Activated T-helper 2 cell treated with anti-CD3 and anti-CD28 coated beads, Interferon-gamma antibody, Interleukin-2, Interleukin-4, amounts not matched to agents 10 μg/mL and 5 μg/mL and 100 μg/mL, durations not matched to agents 14 hours and 24 hours and 36 hours (primary cell): ENCODE measurements at regions not wholly inside any gene's neighbourhood (a gene's known extent, or its start where the extent isn't known, plus 50 kb on each side); places are given as distances from the start of the nearest gene placed in this dataset.

Experiments
- DNase-seq: peaks from one replicate; pipeline ENCODE4 v3.0.0; 2021; ENCODE audit warnings: low spot score
- H3K27ac Mint-ChIP-seq: one replicate; pipeline ENCODE4 v1.8.0; 2021; ENCODE audit warnings: mixed read lengths
- H3K27me3 Mint-ChIP-seq: one replicate; pipeline ENCODE4 v1.8.0; 2021; ENCODE audit warnings: low read depth, mixed read lengths
- H3K36me3 Mint-ChIP-seq: one replicate; pipeline ENCODE4 v1.8.0; 2021; ENCODE audit warnings: low read depth, mixed read lengths
- H3K4me1 Mint-ChIP-seq: one replicate; pipeline ENCODE4 v1.8.0; 2021; ENCODE audit warnings: low read depth, mixed read lengths
- H3K4me3 Mint-ChIP-seq: one replicate; pipeline ENCODE4 v1.8.0; 2021; ENCODE audit warnings: low read depth, mild to moderate bottlenecking, moderate library complexity, mixed read lengths
- H3K9me3 Mint-ChIP-seq: one replicate; pipeline ENCODE4 v1.8.0; 2021; ENCODE audit warnings: mixed read lengths
- intact Hi-C: fragments of 100-400 bp; cut with micrococcal nuclease; formaldehyde crosslinking; loops from one replicate; pipeline ENCODE4 v1.15.1; 2023

DNA sequence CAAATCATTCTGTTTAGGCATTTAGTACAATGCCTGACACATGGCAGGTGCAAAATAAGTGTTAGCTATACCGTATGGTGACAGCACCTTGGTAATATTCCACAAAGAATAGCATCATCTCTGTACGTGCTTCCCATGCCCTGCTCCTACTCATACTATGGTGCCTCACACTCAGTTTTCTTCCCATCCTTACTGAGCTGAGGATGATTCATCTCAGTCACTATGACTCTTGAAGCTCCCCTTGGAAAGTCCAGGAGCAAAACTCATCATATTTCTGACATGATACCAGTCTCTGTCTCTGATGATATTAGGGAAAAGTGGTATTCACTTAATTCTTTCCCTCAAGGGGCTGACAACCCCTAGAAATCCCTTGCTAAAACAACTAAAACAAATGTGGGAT lies 423.3 kb downstream of the EFNA5 start:
- no peak for DNase-seq
- no peak overlapping the region for H3K4me3 Mint-ChIP-seq
- no peaks in the 10 kb centered on the region for H3K9me3 Mint-ChIP-seq
- H3K27ac Mint-ChIP-seq, result no peak overlapping the region
- no peaks in the 10 kb centered on the region for H3K4me1 Mint-ChIP-seq
- intact Hi-C loops, result no loop called here
- H3K27me3 Mint-ChIP-seq, result peaks cover 5% of the 10 kb centered on the region
- no peaks in the 10 kb centered on the region for H3K36me3 Mint-ChIP-seq

DNA sequence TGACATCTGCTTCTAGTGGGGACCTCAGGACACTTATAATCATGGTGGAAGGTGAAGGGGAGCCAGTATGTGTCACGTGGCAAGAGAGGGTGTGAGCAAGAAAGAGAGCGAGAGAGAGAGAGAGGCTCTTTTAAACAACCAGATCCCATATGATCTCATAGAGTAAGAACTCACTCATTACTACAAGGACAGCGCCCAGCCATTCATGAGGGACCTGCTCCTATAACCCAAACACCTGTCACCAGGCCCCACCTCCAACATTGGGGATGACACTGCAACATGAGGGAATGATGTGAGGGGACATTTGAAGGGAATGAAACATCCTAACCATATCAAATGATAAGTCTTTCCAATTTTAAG lies 427.5 kb downstream of the EFNA5 start:
- no peak for DNase-seq
- Mint-ChIP-seq H3K9me3 (no peaks in the 10 kb centered on the region), H3K4me1 (no peaks in the 10 kb centered on the region), H3K27ac (no peak overlapping the region), H3K27me3 (no peaks in the 10 kb centered on the region), H3K36me3 (no peaks in the 10 kb centered on the region), H3K4me3 (no peak overlapping the region)
- intact Hi-C loops, result no loop called here

DNA sequence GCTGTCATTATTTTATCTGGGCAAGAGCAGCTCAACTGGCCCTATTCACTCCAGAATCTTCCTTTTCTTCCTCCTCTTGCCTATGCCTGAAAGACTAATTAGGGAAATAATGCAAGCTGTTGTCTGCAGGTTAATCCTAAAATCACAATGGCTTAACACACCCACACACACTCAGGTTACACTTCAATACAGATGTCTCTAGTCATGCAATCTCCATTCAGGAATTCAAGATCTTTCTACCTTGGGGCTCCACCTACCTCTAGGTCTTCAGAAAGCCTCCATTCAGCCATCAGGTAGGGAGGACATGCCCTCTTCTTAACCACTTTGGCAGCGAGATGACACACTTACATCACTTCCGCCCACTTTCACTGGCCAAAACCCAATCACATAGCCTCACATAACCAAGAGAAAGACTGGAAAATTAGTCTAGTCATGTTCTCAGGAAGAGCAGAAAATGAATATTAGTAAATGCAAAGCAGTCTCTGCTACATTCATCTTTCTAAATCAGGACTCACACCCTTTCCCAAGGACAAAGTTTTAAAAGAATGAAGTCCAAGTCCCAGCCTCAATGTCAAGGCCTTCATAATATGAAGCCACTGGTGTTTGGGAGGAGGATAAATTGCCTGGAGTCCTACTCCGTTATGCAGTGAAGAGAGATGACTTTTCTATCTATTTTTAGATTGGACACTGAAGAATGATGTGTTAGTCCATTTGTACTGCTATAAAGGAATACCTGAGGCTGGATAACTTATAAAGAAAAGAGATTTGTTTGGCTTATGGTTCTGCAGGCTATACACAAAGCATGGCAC lies 428.1 kb downstream of the EFNA5 start:
- Mint-ChIP-seq H3K4me3 (no peak overlapping the region), H3K27me3 (no peaks in the 10 kb centered on the region), H3K36me3 (no peaks in the 10 kb centered on the region), H3K27ac (no peak overlapping the region), H3K4me1 (no peaks in the 10 kb centered on the region), H3K9me3 (no peaks in the 10 kb centered on the region)
- no peak for DNase-seq
- intact Hi-C loops, result no loop called here

DNA sequence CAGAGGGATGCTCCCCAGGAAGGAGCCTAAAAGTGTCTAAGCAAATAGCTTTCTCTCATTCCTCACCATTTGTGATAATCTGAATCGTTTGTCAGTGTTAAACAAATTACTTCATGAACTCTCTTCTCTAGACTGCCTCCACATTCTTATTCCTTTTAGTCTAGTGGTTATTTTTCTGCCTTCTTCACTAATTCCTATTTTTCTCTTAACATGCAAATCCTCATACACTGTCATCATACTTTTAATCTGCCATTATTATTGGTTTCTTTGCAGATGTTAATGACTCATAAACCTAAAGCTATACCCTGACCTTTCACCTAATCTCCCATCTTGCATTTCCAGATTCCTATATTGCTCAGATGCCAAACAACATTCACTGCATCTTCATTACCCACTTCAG lies 428.9 kb downstream of the EFNA5 start:
- no peak overlapping the region for H3K27ac Mint-ChIP-seq
- H3K27me3 Mint-ChIP-seq, result no peaks in the 10 kb centered on the region
- intact Hi-C loops, result no loop called here

GRCh38 chr5:107235167-107235566 lies 435.6 kb downstream of the EFNA5 start:
- H3K4me1 Mint-ChIP-seq, result no peaks in the 10 kb centered on the region
- no peak for DNase-seq
- peaks cover 2% of the 10 kb centered on the region for H3K27me3 Mint-ChIP-seq
- H3K27ac Mint-ChIP-seq, result no peak overlapping the region
- intact Hi-C loops, result no loop called here
- H3K9me3 Mint-ChIP-seq, result no peaks in the 10 kb centered on the region
- no peaks in the 10 kb centered on the region for H3K36me3 Mint-ChIP-seq
- H3K4me3 Mint-ChIP-seq, result no peak overlapping the region

More for the DNA sequence above, 428.9 kb downstream of the EFNA5 start:
- DNase-seq, result no peak
- Mint-ChIP-seq H3K36me3 (no peaks in the 10 kb centered on the region), H3K4me1 (no peaks in the 10 kb centered on the region), H3K9me3 (no peaks in the 10 kb centered on the region), H3K4me3 (no peak overlapping the region)

GRCh38 chr5:107232788-107233187 lies 437.9 kb downstream of the EFNA5 start:
- no peak overlapping the region for H3K4me3 Mint-ChIP-seq
- no peaks in the 10 kb centered on the region for H3K4me1 Mint-ChIP-seq
- no peaks in the 10 kb centered on the region for H3K9me3 Mint-ChIP-seq
- no peak overlapping the region for H3K27ac Mint-ChIP-seq
- intact Hi-C loops, result no loop called here
- no peak for DNase-seq
- H3K27me3 Mint-ChIP-seq, result peaks cover 2% of the 10 kb centered on the region
- no peaks in the 10 kb centered on the region for H3K36me3 Mint-ChIP-seq

DNA sequence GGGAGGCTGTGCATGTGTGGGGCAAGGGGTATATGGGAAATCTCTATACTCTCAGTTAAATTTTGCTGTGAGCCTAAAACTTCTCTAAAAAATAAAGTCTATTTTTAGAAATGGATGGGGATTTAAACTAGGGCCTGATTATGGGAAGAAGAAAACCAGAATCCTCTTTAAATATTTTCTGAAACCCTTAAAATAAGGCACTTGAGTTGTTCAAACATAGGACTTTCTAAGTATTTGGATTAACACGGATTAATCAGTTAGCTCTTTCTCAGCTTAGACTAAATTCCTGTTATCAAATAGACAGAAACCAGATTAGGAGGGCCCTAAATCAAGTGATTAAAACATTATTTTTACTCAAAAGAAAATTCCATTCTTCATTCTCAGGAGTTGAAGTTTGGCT lies 438.4 kb downstream of the EFNA5 start:
- H3K27me3 Mint-ChIP-seq, result peaks cover 2% of the 10 kb centered on the region
- no peaks in the 10 kb centered on the region for H3K9me3 Mint-ChIP-seq
- no peaks in the 10 kb centered on the region for H3K36me3 Mint-ChIP-seq
- no peak for DNase-seq
- no peak overlapping the region for H3K27ac Mint-ChIP-seq
- H3K4me1 Mint-ChIP-seq, result no peaks in the 10 kb centered on the region
- intact Hi-C loops, result no loop called here
- H3K4me3 Mint-ChIP-seq, result no peak overlapping the region

DNA sequence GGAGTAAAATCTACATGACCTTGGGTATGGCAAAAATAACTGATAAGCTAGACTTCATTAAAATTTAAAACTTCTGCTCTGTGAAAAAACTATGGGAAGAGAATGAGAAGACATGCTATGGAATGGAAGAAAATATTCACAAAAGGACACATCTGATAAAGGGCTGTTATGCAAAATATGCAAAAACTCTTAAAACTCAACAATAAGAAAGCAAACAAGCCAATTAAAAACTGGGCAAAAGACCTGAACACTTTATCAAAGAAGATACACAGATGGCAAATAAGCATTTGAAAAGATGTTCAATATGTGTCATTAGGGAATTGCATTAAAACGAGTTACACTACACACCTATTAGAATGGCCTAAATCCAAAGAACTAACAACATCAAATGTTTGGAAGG lies 439.5 kb downstream of the EFNA5 start:
- no peak overlapping the region for H3K4me3 Mint-ChIP-seq
- no peaks in the 10 kb centered on the region for H3K4me1 Mint-ChIP-seq
- no peak overlapping the region for H3K27ac Mint-ChIP-seq
- intact Hi-C loops, result no loop called here
- peaks cover 2% of the 10 kb centered on the region for H3K27me3 Mint-ChIP-seq
- no peaks in the 10 kb centered on the region for H3K36me3 Mint-ChIP-seq
- no peaks in the 10 kb centered on the region for H3K9me3 Mint-ChIP-seq
- DNase-seq, result no peak

- Mint-ChIP-seq H3K4me1 (no peaks in the 10 kb centered on the region), H3K27me3 (peaks cover 2% of the 10 kb centered on the region), H3K9me3 (no peaks in the 10 kb centered on the region), H3K36me3 (no peaks in the 10 kb centered on the region), H3K27ac (no peak overlapping the region), H3K4me3 (no peak overlapping the region)
- no peak for DNase-seq
- intact Hi-C loops, result no loop called here
Measured at GRCh38 chr5:107230367-107230766, 440.4 kb downstream of the EFNA5 start.

- no peaks in the 10 kb centered on the region for H3K9me3 Mint-ChIP-seq
- H3K27me3 Mint-ChIP-seq, result peaks cover 2% of the 10 kb centered on the region
- H3K4me3 Mint-ChIP-seq, result no peak overlapping the region
- no peaks in the 10 kb centered on the region for H3K4me1 Mint-ChIP-seq
- intact Hi-C loops, result no loop called here
- DNase-seq, result no peak
- no peak overlapping the region for H3K27ac Mint-ChIP-seq
- H3K36me3 Mint-ChIP-seq, result no peaks in the 10 kb centered on the region
Measured at GRCh38 chr5:107228226-107228625, 442.5 kb downstream of the EFNA5 start.

GRCh38 chr5:107224272-107224671 lies 446.5 kb downstream of the EFNA5 start:
- no peaks in the 10 kb centered on the region for H3K36me3 Mint-ChIP-seq
- no peak overlapping the region for H3K27ac Mint-ChIP-seq
- H3K27me3 Mint-ChIP-seq, result no peaks in the 10 kb centered on the region
- intact Hi-C loops, result no loop called here
- H3K4me3 Mint-ChIP-seq, result no peak overlapping the region
- no peaks in the 10 kb centered on the region for H3K4me1 Mint-ChIP-seq
- no peaks in the 10 kb centered on the region for H3K9me3 Mint-ChIP-seq
- DNase-seq, result no peak

- Mint-ChIP-seq H3K27me3 (no peaks in the 10 kb centered on the region), H3K27ac (no peak overlapping the region), H3K4me1 (no peaks in the 10 kb centered on the region), H3K4me3 (no peak overlapping the region), H3K9me3 (no peaks in the 10 kb centered on the region), H3K36me3 (no peaks in the 10 kb centered on the region)
- intact Hi-C loops, result no loop called here
- no peak for DNase-seq
Measured at GRCh38 chr5:107223066-107223465, 447.7 kb downstream of the EFNA5 start.

DNA sequence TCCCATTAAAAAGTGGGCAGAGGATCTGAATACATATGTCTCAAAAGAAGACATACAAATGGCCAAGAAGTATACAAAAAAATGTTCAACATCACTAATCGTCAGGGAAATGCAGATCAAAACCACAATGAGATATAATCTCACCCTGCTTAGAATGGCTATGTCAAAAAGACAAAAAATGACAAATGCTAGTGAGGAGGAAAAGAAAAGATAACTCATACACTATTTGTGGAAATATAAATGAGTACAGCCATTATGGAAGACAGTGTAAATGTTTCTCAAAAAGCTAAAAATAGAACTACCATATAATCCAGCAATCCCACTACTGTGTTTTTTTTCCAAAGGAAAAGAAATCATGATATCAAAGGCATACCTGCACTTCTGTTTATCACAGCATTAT lies 450.7 kb downstream of the EFNA5 start:
- DNase-seq, result no peak
- H3K27ac Mint-ChIP-seq, result no peak overlapping the region
- intact Hi-C loops, result no loop called here
- H3K36me3 Mint-ChIP-seq, result no peaks in the 10 kb centered on the region
- H3K27me3 Mint-ChIP-seq, result no peaks in the 10 kb centered on the region
- H3K4me3 Mint-ChIP-seq, result no peak overlapping the region
- no peaks in the 10 kb centered on the region for H3K9me3 Mint-ChIP-seq
- H3K4me1 Mint-ChIP-seq, result no peaks in the 10 kb centered on the region
